ENCODE measurements at regions not wholly inside any gene's neighbourhood (a gene's known extent, or its start where the extent isn't known, plus 50 kb on each side); places are given as distances from the start of the nearest gene placed in this dataset.

- no peak for TF ChIP-seq CTCF (IDR thresholded peaks at IDR 0.05; ENCODE audit: low read depth, low read length, missing input control)
- TF ChIP-seq ATF3 (IDR thresholded peaks at IDR 0.05): no peak
- TF ChIP-seq YY1 (IDR thresholded peaks at IDR 0.05): no peak
- no peak for TF ChIP-seq ZBTB33 (IDR thresholded peaks at IDR 0.05)
- no peak for TF ChIP-seq HNF4G (IDR thresholded peaks at IDR 0.05)
- no peak for TF ChIP-seq HNF4A (conservative IDR thresholded peaks at IDR 0.05)
- TF ChIP-seq REST (IDR thresholded peaks at IDR 0.05): no peak
- TF ChIP-seq GABPA (IDR thresholded peaks at IDR 0.05 in 1 of 2, conservative IDR thresholded peaks at IDR 0.05 in 1 of 2): no peak
- no peak for TF ChIP-seq RAD21 (IDR thresholded peaks at IDR 0.05)
- no peak for TF ChIP-seq EGR1 (IDR thresholded peaks at IDR 0.05; ENCODE audit: low read depth in 2 of 2)
- no peak for TF ChIP-seq TAF1 (conservative IDR thresholded peaks at IDR 0.05)
- TF ChIP-seq FOXA2 (IDR thresholded peaks at IDR 0.05): no peak
Observed at GRCh38 chr2:78718473-78718872, 307.0 kb upstream of the REG3G start.
